Glomerular endothelial cell (primary cell): ENCODE measurements at regions not wholly inside any gene's neighbourhood (a gene's known extent, or its start where the extent isn't known, plus 50 kb on each side); places are given as distances from the start of the nearest gene placed in this dataset.

Experiments used
- DNase-seq: peaks from one replicate; pipeline ENCODE4 v3.0.0-alpha.2; 2011; ENCODE audit warnings: low read depth, low spot score; ENCODE audit errors: extremely low read depth

GRCh38 chr6:20312606-20313005 lies 89.1 kb upstream of the E2F3 start:
- no peak for DNase-seq

GRCh38 chr6:20313051-20313450 lies 88.6 kb upstream of the E2F3 start:
- DNase-seq, result no peak

- DNase-seq, result no peak
Measured at GRCh38 chr6:20313960-20314530, 87.6 kb upstream of the E2F3 start.

GRCh38 chr6:20314866-20315845 lies 86.5 kb upstream of the E2F3 start:
- DNase-seq, result no peak

- DNase-seq, result no peak
Measured at GRCh38 chr6:20317430-20317829, 84.2 kb upstream of the E2F3 start.

- no peak for DNase-seq
Measured at GRCh38 chr6:20318851-20319387, 82.8 kb upstream of the E2F3 start.

GRCh38 chr6:20319520-20320357 lies 81.9 kb upstream of the E2F3 start:
- DNase-seq, result no peak

- DNase-seq, result no peak
Measured at GRCh38 chr6:20325641-20326421, 75.8 kb upstream of the E2F3 start.

GRCh38 chr6:20326422-20326728 lies 75.3 kb upstream of the E2F3 start:
- DNase-seq, result no peak

GRCh38 chr6:20327141-20327540 lies 74.5 kb upstream of the E2F3 start:
- no peak for DNase-seq

- no peak for DNase-seq
Measured at GRCh38 chr6:20328266-20328923, 73.3 kb upstream of the E2F3 start.

- DNase-seq, result no peak
Measured at GRCh38 chr6:20328924-20329300, 72.8 kb upstream of the E2F3 start.

GRCh38 chr6:20331042-20331441 lies 70.6 kb upstream of the E2F3 start:
- DNase-seq, result no peak

- no peak for DNase-seq
Measured at GRCh38 chr6:20331625-20332024, 70.1 kb upstream of the E2F3 start.

- no peak for DNase-seq
Measured at GRCh38 chr6:20332441-20333006, 69.2 kb upstream of the E2F3 start.

- no peak for DNase-seq
Measured at GRCh38 chr6:20333721-20334269, 67.9 kb upstream of the E2F3 start.

- no peak for DNase-seq
Measured at GRCh38 chr6:20334334-20334733, 67.3 kb upstream of the E2F3 start.

- DNase-seq, result no peak
Measured at GRCh38 chr6:20334962-20335361, 66.7 kb upstream of the E2F3 start.

GRCh38 chr6:20335872-20336271 lies 65.8 kb upstream of the E2F3 start:
- no peak for DNase-seq
